ENCODE measurements at regions not wholly inside any gene's neighbourhood (a gene's known extent, or its start where the extent isn't known, plus 50 kb on each side); places are given as distances from the start of the nearest gene placed in this dataset.

- TF ChIP-seq CTCF (IDR thresholded peaks at IDR 0.05 in 2 of 3, conservative IDR thresholded peaks at IDR 0.05 in 1 of 3; ENCODE audit: insufficient read depth in 2 of 3, low read depth in 1 of 3, low read length in 3 of 3) = no peak
- TF ChIP-seq ZFP30 (CRISPR knock-in tag; IDR thresholded peaks at IDR 0.05; ENCODE audit: borderline replicate concordance) = no peak
Measured at GRCh38 chrX:44060221-44060620, 87.0 kb upstream of the NDP start (continued).

- BruUV-seq (replicated peaks) = no TSS peak
- Histone ChIP-seq H3K36me3 (ENCODE audit: control insufficient read depth, insufficient read depth, low read length) (no peaks in the 10 kb centered on the region), H2AFZ (ENCODE audit: low read depth, low read length) (no peak overlapping the region), H3K79me2 (ENCODE audit: control insufficient read depth, insufficient read depth, low read length) (no peaks in the 10 kb centered on the region), H3K27ac (ENCODE audit: extremely low read depth, low read depth, low read length) (no peak overlapping the region), H3K4me2 (ENCODE audit: insufficient read depth, low read length) (no peak overlapping the region), H3K9me3 (replicated peaks; ENCODE audit: control insufficient read depth, insufficient read depth, low read depth, low read length) (no peaks in the 10 kb centered on the region), H4K20me1 (replicated peaks; ENCODE audit: control insufficient read depth, insufficient read depth, low read length) (no peaks in the 10 kb centered on the region), H3K4me1 (replicated peaks in 1 of 2; ENCODE audit: control insufficient read depth in 2 of 2, insufficient read depth in 2 of 2, low read length in 2 of 2) (no peaks in the 10 kb centered on the region), H3K27me3 (ENCODE audit: control insufficient read depth in 2 of 2, insufficient read depth in 2 of 2, low read length in 2 of 2) (no peaks in the 10 kb centered on the region), H3K9me1 (ENCODE audit: control insufficient read depth, insufficient read depth, low read length) (no peaks in the 10 kb centered on the region), H3K4me3 (no peak overlapping the region), H3K9ac (ENCODE audit: insufficient read depth in 1 of 2, low read depth in 2 of 2, low read length in 2 of 2) (no peak overlapping the region)
- ChIA-PET POLR2A (no interaction called here), CTCF (ENCODE audit: low intra/inter-chr PET ratio) (no interaction called here)
- 0% methylated on average over 4 of the region's 4 CpGs for WGBS (ENCODE audit: insufficient coverage, low coverage, missing lambda C conversion rate)
- intact Hi-C loops (cut with micrococcal nuclease) (no loop called here), in situ Hi-C loops (cut with MboI) (no loop called here)
- no peak for DNase-seq (ENCODE audit: extremely low read depth in 1 of 4, low spot score in 3 of 4)
- FAIRE-seq = no peak
- no peak for ATAC-seq
- TF ChIP-seq ZNF146 (CRISPR knock-in tag; IDR thresholded peaks at IDR 0.05; ENCODE audit: unreplicated experiment) (peak; percentile 79), YY1 (IDR thresholded peaks at IDR 0.05; ENCODE audit: borderline replicate concordance in 1 of 3, control insufficient read depth in 1 of 3, extremely low read depth in 1 of 3, insufficient read depth in 3 of 3, insufficient read length in 1 of 3, insufficient replicate concordance in 2 of 3, low read depth in 1 of 3, low read length in 2 of 3) (no peak), SNAPC5 (CRISPR knock-in tag; IDR thresholded peaks at IDR 0.05) (no peak), KAT7 (CRISPR knock-in tag; IDR thresholded peaks at IDR 0.05; ENCODE audit: borderline replicate concordance) (no peak), PHF20 (IDR thresholded peaks at IDR 0.05; ENCODE audit: partially characterized antibody) (no peak)
Measured at GRCh38 chrX:44058339-44058738, 85.1 kb upstream of the NDP start.
